HG03565 (cell line): ENCODE measurements at regions not wholly inside any gene's neighbourhood (a gene's known extent, or its start where the extent isn't known, plus 50 kb on each side); places are given as distances from the start of the nearest gene placed in this dataset.

Source experiments
- ATAC-seq: cut with Tn5 transposase; IDR thresholded peaks from one replicate; pipeline ENCODE4 v1.9.1; 2021; ENCODE audit warnings: mild to moderate bottlenecking, moderate library complexity; ENCODE audit not compliant: unreplicated experiment

GRCh38 chr14:53493320-53493719 is 340.2 kb upstream of the DDHD1 start:
- no peak for ATAC-seq

GRCh38 chr14:53491884-53492277 is 338.8 kb upstream of the DDHD1 start:
- ATAC-seq: no peak

GRCh38 chr14:53491256-53491883 is 338.2 kb upstream of the DDHD1 start:
- no peak for ATAC-seq

- no peak for ATAC-seq
Measured at GRCh38 chr14:53478174-53478573, 325.1 kb upstream of the DDHD1 start.

- ATAC-seq: no peak
Measured at GRCh38 chr14:53473480-53473879, 320.4 kb upstream of the DDHD1 start.

GRCh38 chr14:53472306-53472705 is 319.2 kb upstream of the DDHD1 start:
- no peak for ATAC-seq

- no peak for ATAC-seq
Measured at GRCh38 chr14:53470351-53471043, 317.4 kb upstream of the DDHD1 start.

GRCh38 chr14:53468876-53469275 is 315.8 kb upstream of the DDHD1 start:
- no peak for ATAC-seq

GRCh38 chr14:53464376-53464775 is 311.3 kb upstream of the DDHD1 start:
- no peak for ATAC-seq

- no peak for ATAC-seq
Measured at GRCh38 chr14:53462931-53463778, 310.0 kb upstream of the DDHD1 start.

- ATAC-seq: no peak
Measured at GRCh38 chr14:53461858-53462257, 308.7 kb upstream of the DDHD1 start.

- ATAC-seq: no peak
Measured at GRCh38 chr14:53460544-53460943, 307.4 kb upstream of the DDHD1 start.

- ATAC-seq: no peak
Measured at GRCh38 chr14:53458368-53458814, 305.3 kb upstream of the DDHD1 start.

- ATAC-seq: no peak
Measured at GRCh38 chr14:53456931-53457330, 303.8 kb upstream of the DDHD1 start.

GRCh38 chr14:53452005-53452673 is 299.0 kb upstream of the DDHD1 start:
- no peak for ATAC-seq

GRCh38 chr14:53450871-53451270 is 297.7 kb upstream of the DDHD1 start:
- ATAC-seq: no peak

- ATAC-seq: no peak
Measured at GRCh38 chr14:53448682-53449081, 295.6 kb upstream of the DDHD1 start.

- no peak for ATAC-seq
Measured at GRCh38 chr14:53444677-53445312, 291.7 kb upstream of the DDHD1 start.

GRCh38 chr14:53441789-53442188 is 288.7 kb upstream of the DDHD1 start:
- no peak for ATAC-seq

- no peak for ATAC-seq
Measured at GRCh38 chr14:53437858-53438257, 284.7 kb upstream of the DDHD1 start.

GRCh38 chr14:53432378-53432802 is 279.3 kb upstream of the DDHD1 start:
- peak; percentile 73 for ATAC-seq
